Neural progenitor cell (in vitro differentiated cells): ENCODE measurements at regions not wholly inside any gene's neighbourhood (a gene's known extent, or its start where the extent isn't known, plus 50 kb on each side); places are given as distances from the start of the nearest gene placed in this dataset.

Experiments
- DNase-seq: peaks from one replicate; pipeline ENCODE4 v3.0.0-alpha.2; 2016; ENCODE audit warnings: low spot score
- H2AFZ ChIP-seq: fragments of 200-600 bp; sonication (generic); replicated peaks from 2 replicates; pipeline ENCODE4 v1.6.1; 2016; ENCODE audit warnings: antibody characterized with exemption
- H3F3A ChIP-seq: fragments of 200-600 bp; sonication (generic); 2 replicates; pipeline ENCODE4 v1.6.1; 2016; ENCODE audit warnings: antibody characterized with exemption, low read depth
- H3K27ac ChIP-seq: fragments of 200-600 bp; sonication (generic); 2 replicates; pipeline ENCODE4 v1.5.1; 2016; ENCODE audit warnings: mild to moderate bottlenecking
- H3K27me3 ChIP-seq: fragments of 200-600 bp; sonication (generic); 2 replicates; pipeline ENCODE4 v1.6.1; 2016; ENCODE audit warnings: mild to moderate bottlenecking, moderate library complexity
- H3K36me3 ChIP-seq: fragments of 200-600 bp; sonication (generic); 2 replicates; pipeline ENCODE4 v1.5.1; 2016
- H3K4me1 ChIP-seq: fragments of 200-600 bp; sonication (generic); 2 replicates; pipeline ENCODE4 v1.6.1; 2016; ENCODE audit warnings: mixed run types
- H3K4me2 ChIP-seq: fragments of 200-600 bp; sonication (generic); 2 replicates; pipeline ENCODE4 v1.6.1; 2016
- H3K4me3 ChIP-seq: fragments of 200-600 bp; sonication (generic); 2 replicates; pipeline ENCODE4 v1.5.1; 2016
- H3K79me2 ChIP-seq: fragments of 200-600 bp; sonication (generic); 2 replicates; pipeline ENCODE4 v1.6.1; 2016; ENCODE audit warnings: low read depth
- H3K9ac ChIP-seq: fragments of 200-600 bp; sonication (generic); 2 replicates; pipeline ENCODE4 v1.6.1; 2016
- H3K9me3 ChIP-seq: fragments of 200-600 bp; sonication (generic); 2 replicates; pipeline ENCODE4 v1.5.1; 2016; ENCODE audit warnings: low read depth
- H4K20me1 ChIP-seq: fragments of 200-600 bp; sonication (generic); 2 replicates; pipeline ENCODE4 v1.6.1; 2016; ENCODE audit warnings: low read depth
- H3K27ac Mint-ChIP-seq: 3 replicates; pipeline ENCODE4 v1.8.0; 2021; ENCODE audit warnings: mixed read lengths
- H3K27me3 Mint-ChIP-seq: 2 replicates; pipeline ENCODE4 v1.8.0; 2022; ENCODE audit warnings: low read depth, mild to moderate bottlenecking, inconsistent platforms, moderate library complexity, mixed read lengths; ENCODE audit not compliant: insufficient read depth
- H3K36me3 Mint-ChIP-seq: 3 replicates; pipeline ENCODE4 v1.8.0; 2021; ENCODE audit warnings: mixed read lengths
- H3K4me1 Mint-ChIP-seq: 3 replicates; pipeline ENCODE4 v1.8.0; 2021; ENCODE audit warnings: mixed read lengths
- H3K4me3 Mint-ChIP-seq: 3 replicates; pipeline ENCODE4 v1.8.0; 2021; ENCODE audit warnings: mild to moderate bottlenecking, moderate library complexity, mixed read lengths
- H3K9me3 Mint-ChIP-seq: 3 replicates; pipeline ENCODE4 v1.8.0; 2020; ENCODE audit warnings: mixed read lengths
- EZH2 ChIP-seq: fragments of 200-600 bp; sonication (generic); IDR thresholded peaks from 2 replicates; pipeline ENCODE4 v1.6.1; 2017; ENCODE audit warnings: antibody characterized with exemption, mild to moderate bottlenecking, moderate library complexity
- EZH2phosphoT487 ChIP-seq: fragments of 200-600 bp; sonication (generic); IDR thresholded peaks from 2 replicates; pipeline ENCODE4 v1.6.1; 2017; ENCODE audit warnings: antibody characterized with exemption
- TF ChIP-seq, protein P1 (sequence below): fragments of 200-600 bp; sonication (generic); IDR thresholded peaks from 2 replicates; pipeline ENCODE4 v1.5.1; 2017; ENCODE audit warnings: antibody characterized with exemption, mild to moderate bottlenecking

DNA sequence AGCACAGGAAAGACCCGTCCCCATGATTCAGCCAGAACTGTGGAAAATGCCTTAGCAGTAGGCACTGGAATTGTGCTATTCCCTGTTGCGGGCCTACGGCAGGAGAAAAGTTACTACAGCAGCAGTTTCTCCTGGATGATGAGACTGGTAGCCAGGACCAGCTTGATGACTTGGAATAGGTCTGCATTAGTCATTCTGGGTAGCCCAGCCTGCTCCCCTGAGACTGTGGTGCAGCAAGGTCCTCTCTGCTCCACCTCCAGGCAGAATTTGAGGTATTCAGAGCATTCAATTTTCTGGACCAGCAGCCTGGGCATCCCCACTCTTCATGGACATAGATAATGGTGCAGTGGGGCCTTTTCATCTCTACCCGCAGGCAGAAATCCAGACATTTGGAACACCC is 490.0 kb downstream of the SH2D4B start:
- Mint-ChIP-seq H3K9me3 (no peaks in the 10 kb centered on the region), H3K4me3 (no peak overlapping the region), H3K27ac (no peak overlapping the region), H3K4me1 (no peaks in the 10 kb centered on the region), H3K27me3 (no peaks in the 10 kb centered on the region), H3K36me3 (no peaks in the 10 kb centered on the region)
- Histone ChIP-seq H3K9me3 (no peaks in the 10 kb centered on the region), H2AFZ (no peak overlapping the region), H3K4me3 (no peak overlapping the region), H4K20me1 (no peaks in the 10 kb centered on the region), H3K4me1 (no peaks in the 10 kb centered on the region), H3K27me3 (no peaks in the 10 kb centered on the region), H3K27ac (no peak overlapping the region), H3K9ac (no peak overlapping the region), H3K36me3 (no peaks in the 10 kb centered on the region), H3K4me2 (no peak overlapping the region), H3F3A (no peaks in the 10 kb centered on the region), H3K79me2 (no peaks in the 10 kb centered on the region)
- no peak for DNase-seq
- TF ChIP-seq, protein P1, sequence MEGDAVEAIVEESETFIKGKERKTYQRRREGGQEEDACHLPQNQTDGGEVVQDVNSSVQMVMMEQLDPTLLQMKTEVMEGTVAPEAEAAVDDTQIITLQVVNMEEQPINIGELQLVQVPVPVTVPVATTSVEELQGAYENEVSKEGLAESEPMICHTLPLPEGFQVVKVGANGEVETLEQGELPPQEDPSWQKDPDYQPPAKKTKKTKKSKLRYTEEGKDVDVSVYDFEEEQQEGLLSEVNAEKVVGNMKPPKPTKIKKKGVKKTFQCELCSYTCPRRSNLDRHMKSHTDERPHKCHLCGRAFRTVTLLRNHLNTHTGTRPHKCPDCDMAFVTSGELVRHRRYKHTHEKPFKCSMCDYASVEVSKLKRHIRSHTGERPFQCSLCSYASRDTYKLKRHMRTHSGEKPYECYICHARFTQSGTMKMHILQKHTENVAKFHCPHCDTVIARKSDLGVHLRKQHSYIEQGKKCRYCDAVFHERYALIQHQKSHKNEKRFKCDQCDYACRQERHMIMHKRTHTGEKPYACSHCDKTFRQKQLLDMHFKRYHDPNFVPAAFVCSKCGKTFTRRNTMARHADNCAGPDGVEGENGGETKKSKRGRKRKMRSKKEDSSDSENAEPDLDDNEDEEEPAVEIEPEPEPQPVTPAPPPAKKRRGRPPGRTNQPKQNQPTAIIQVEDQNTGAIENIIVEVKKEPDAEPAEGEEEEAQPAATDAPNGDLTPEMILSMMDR, result no peak
- TF ChIP-seq EZH2 (no peak), EZH2phosphoT487 (no peak)

DNA sequence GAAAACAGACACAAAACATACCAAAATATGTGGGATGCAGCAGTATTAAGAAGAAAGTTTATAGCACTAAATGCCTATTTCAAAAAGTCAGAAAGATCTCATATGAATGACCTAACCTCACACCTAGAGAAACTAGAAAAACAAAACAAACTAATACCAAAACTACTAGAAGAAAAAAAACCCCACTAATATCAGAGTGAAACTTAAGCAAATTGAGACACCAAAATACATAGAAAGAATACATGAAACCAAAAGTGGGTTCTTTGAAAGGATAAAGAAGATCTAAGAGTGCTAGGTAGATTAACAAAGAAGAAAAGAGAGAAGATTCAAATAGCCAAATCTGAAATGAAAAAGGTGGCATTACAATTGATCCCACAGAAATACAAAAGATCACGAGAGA is 494.1 kb downstream of the SH2D4B start:
- Mint-ChIP-seq H3K9me3 (no peaks in the 10 kb centered on the region), H3K27ac (no peak overlapping the region)

DNA sequence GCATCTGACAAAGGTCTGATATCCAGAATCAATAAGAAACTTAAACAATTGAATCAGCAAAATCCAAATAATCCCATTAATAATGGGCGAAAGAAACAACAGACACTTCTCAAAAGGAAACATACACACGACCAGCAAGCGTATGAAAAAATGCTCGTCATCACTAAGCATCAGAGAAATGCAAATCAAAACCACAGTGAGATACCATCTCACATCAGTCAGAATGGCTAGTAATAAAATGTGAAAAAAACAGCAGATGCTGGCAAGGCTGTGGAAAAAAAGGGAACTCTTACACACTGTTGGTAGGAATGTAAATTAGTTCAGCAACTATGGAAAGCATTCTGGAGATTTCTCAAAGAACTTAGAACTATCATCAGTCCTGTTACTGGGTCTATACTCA is 496.7 kb downstream of the SH2D4B start:
- no peaks in the 10 kb centered on the region for H3K79me2 ChIP-seq
- no peak overlapping the region for H3K4me2 ChIP-seq
- no peak overlapping the region for H3K27ac ChIP-seq
- no peaks in the 10 kb centered on the region for H4K20me1 ChIP-seq
- no peaks in the 10 kb centered on the region for H3K4me1 ChIP-seq
- no peak overlapping the region for H3K4me3 Mint-ChIP-seq
- no peaks in the 10 kb centered on the region for H3K9me3 Mint-ChIP-seq
- H2AFZ ChIP-seq, result no peak overlapping the region
- no peaks in the 10 kb centered on the region for H3F3A ChIP-seq
- TF ChIP-seq, protein P1, result no peak
- TF ChIP-seq EZH2phosphoT487, result no peak
- TF ChIP-seq EZH2, result no peak
- H3K4me3 ChIP-seq, result no peak overlapping the region
- no peaks in the 10 kb centered on the region for H3K36me3 Mint-ChIP-seq
- DNase-seq, result no peak
- peaks cover 3% of the 10 kb centered on the region for H3K9me3 ChIP-seq
- no peaks in the 10 kb centered on the region for H3K4me1 Mint-ChIP-seq
- H3K27me3 Mint-ChIP-seq, result no peaks in the 10 kb centered on the region
- no peaks in the 10 kb centered on the region for H3K27me3 ChIP-seq
- no peak overlapping the region for H3K27ac Mint-ChIP-seq
- H3K36me3 ChIP-seq, result no peaks in the 10 kb centered on the region
- no peak overlapping the region for H3K9ac ChIP-seq

More for the DNA sequence above, 494.1 kb downstream of the SH2D4B start:
- no peaks in the 10 kb centered on the region for H3K79me2 ChIP-seq
- TF ChIP-seq, protein P1, result no peak
- TF ChIP-seq EZH2phosphoT487 (no peak), EZH2 (no peak)
- no peaks in the 10 kb centered on the region for H3K4me1 Mint-ChIP-seq
- H3K36me3 ChIP-seq, result no peaks in the 10 kb centered on the region
- no peak overlapping the region for H2AFZ ChIP-seq
- H4K20me1 ChIP-seq, result no peaks in the 10 kb centered on the region
- H3K4me3 ChIP-seq, result no peak overlapping the region
- no peaks in the 10 kb centered on the region for H3F3A ChIP-seq
- H3K27me3 ChIP-seq, result no peaks in the 10 kb centered on the region
- H3K27me3 Mint-ChIP-seq, result no peaks in the 10 kb centered on the region
- H3K27ac ChIP-seq, result no peak overlapping the region
- H3K9ac ChIP-seq, result no peak overlapping the region
- no peaks in the 10 kb centered on the region for H3K9me3 ChIP-seq
- H3K4me1 ChIP-seq, result no peaks in the 10 kb centered on the region
- no peak for DNase-seq
- H3K4me3 Mint-ChIP-seq, result no peak overlapping the region
- no peak overlapping the region for H3K4me2 ChIP-seq
- no peaks in the 10 kb centered on the region for H3K36me3 Mint-ChIP-seq

DNA sequence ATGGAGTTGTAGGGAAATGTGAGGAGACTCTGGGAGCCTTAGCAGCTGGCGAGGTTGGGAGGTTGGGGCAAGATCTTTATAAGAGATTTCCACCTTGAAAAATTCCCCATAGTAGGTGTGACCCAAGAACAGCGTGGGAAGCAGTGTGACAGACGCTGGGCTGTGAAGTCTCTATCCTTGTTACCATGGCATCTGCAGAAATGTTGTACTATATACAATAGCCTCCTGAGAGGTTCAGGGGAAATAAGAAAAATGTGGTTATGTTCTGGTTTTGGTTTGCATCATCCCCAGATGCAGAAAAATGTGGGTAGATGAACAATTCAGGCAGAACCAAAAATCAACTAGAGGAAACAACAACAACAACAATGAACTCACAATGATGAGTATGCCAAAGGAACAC is 498.6 kb downstream of the SH2D4B start:
- H3K79me2 ChIP-seq, result no peaks in the 10 kb centered on the region
- no peaks in the 10 kb centered on the region for H3F3A ChIP-seq
- H3K9me3 ChIP-seq, result peaks cover 3% of the 10 kb centered on the region
- H3K36me3 ChIP-seq, result no peaks in the 10 kb centered on the region
- Mint-ChIP-seq H3K27ac (no peak overlapping the region), H3K27me3 (no peaks in the 10 kb centered on the region), H3K4me1 (no peaks in the 10 kb centered on the region), H3K36me3 (no peaks in the 10 kb centered on the region), H3K9me3 (no peaks in the 10 kb centered on the region), H3K4me3 (no peak overlapping the region)
- H2AFZ ChIP-seq, result no peak overlapping the region
- H3K4me3 ChIP-seq, result no peak overlapping the region
- no peak for DNase-seq
- H3K27me3 ChIP-seq, result no peaks in the 10 kb centered on the region
- TF ChIP-seq, protein P1, result no peak
- no peak for TF ChIP-seq EZH2
- TF ChIP-seq EZH2phosphoT487, result no peak
- no peak overlapping the region for H3K9ac ChIP-seq
- no peaks in the 10 kb centered on the region for H4K20me1 ChIP-seq
- no peak overlapping the region for H3K4me2 ChIP-seq
- H3K27ac ChIP-seq, result no peak overlapping the region
- H3K4me1 ChIP-seq, result no peaks in the 10 kb centered on the region
